Transverse colon (tissue), 3 donors: ENCODE measurements at regions not wholly inside any gene's neighbourhood (a gene's known extent, or its start where the extent isn't known, plus 50 kb on each side); places are given as distances from the start of the nearest gene placed in this dataset.

Experiments used
- POLR2A ChIP-seq: fragments of 450-650 bp; IDR thresholded peaks from one replicate; pipeline ENCODE4 v1.6.1; 2016; ENCODE audit warnings: antibody characterized with exemption, mild to moderate bottlenecking, moderate library complexity
- TF ChIP-seq, protein P1 (sequence below), 5 experiments: fragments of 200-600 bp in 3 of 5; fragments of 450-650 bp in 2 of 5; sonication (generic) in 3 of 5; IDR thresholded peaks; 1 replicate in 2 of 5; 2 replicates in 3 of 5; pipeline ENCODE4 v1.5.1; 2016 to 2017; ENCODE audit warnings: antibody characterized with exemption in 5 of 5, inconsistent platforms in 3 of 5, mild to moderate bottlenecking in 2 of 5, moderate library complexity in 1 of 5

DNA sequence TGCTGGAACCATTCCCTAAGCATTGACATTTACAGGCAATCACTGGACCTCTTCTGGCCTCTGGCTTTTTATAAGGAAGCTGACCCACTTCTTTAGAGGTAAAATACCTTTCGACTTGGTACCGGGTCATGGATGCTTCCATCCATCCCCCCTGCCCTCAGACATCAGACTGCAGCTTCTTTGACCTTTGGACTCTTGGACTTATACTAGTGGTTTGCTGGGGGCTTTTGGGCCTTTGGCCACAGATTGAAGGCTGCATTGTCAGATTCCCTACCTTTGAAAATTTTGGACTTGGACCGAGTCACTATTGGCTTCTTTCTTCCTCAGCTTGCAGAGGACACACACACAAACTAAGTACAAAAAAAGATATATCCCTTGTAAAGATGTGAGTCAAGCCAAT, 86.1 kb downstream of the TTC6 start:
- TF ChIP-seq, protein P1, sequence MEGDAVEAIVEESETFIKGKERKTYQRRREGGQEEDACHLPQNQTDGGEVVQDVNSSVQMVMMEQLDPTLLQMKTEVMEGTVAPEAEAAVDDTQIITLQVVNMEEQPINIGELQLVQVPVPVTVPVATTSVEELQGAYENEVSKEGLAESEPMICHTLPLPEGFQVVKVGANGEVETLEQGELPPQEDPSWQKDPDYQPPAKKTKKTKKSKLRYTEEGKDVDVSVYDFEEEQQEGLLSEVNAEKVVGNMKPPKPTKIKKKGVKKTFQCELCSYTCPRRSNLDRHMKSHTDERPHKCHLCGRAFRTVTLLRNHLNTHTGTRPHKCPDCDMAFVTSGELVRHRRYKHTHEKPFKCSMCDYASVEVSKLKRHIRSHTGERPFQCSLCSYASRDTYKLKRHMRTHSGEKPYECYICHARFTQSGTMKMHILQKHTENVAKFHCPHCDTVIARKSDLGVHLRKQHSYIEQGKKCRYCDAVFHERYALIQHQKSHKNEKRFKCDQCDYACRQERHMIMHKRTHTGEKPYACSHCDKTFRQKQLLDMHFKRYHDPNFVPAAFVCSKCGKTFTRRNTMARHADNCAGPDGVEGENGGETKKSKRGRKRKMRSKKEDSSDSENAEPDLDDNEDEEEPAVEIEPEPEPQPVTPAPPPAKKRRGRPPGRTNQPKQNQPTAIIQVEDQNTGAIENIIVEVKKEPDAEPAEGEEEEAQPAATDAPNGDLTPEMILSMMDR (IDR thresholded peaks at IDR 0.05) = no peak
- TF ChIP-seq POLR2A = no peak
